DMS53 (cell line): ENCODE measurements at regions not wholly inside any gene's neighbourhood (a gene's known extent, or its start where the extent isn't known, plus 50 kb on each side); places are given as distances from the start of the nearest gene placed in this dataset.
A peak's percentile ranks its signal among the peaks of the same experiment; 100 is the strongest.
"Not testable (repeated sequence)": the region's sequence is repeated elsewhere in the genome, so short reads cannot be mapped to it uniquely, and the experiment has no call there.

Experiments used
- DNase-seq: peaks from one replicate; lab custom pipeline; 2025; lab: John Stamatoyannopoulos, UW

DNA sequence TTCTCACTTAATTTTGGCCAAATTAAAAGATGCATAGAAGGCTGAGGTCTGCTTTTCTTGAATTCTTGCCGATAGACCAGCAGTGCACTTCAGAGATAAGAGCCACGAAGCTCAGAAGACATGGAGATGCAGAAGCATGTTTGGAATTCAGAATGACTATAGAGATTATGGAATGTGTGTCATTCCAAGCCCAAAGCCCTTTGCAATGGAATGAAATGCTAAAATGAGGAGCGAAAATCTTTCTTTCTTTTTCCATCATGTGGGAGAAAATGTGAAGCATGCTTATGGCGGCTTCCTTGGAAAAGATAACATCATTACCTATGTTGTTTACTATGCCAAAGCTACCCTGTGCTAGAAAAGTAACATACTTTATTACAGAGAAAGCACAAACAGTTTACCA lies 257.0 kb upstream of the RNF32 start:
- DNase-seq: no peak

- peak; percentile 61 for DNase-seq
Observed at GRCh38 chr7:156380261-156380660, 260.3 kb upstream of the RNF32 start.

- DNase-seq: peak; percentile 25
Observed at GRCh38 chr7:156379324-156380070, 261.1 kb upstream of the RNF32 start.

- DNase-seq: no peak
Observed at GRCh38 chr7:156378806-156379205, 261.8 kb upstream of the RNF32 start.

- DNase-seq: no peak
Observed at GRCh38 chr7:156376317-156376716, 264.3 kb upstream of the RNF32 start.

- DNase-seq: no peak
Observed at GRCh38 chr7:156374335-156374734, 266.2 kb upstream of the RNF32 start.

DNA sequence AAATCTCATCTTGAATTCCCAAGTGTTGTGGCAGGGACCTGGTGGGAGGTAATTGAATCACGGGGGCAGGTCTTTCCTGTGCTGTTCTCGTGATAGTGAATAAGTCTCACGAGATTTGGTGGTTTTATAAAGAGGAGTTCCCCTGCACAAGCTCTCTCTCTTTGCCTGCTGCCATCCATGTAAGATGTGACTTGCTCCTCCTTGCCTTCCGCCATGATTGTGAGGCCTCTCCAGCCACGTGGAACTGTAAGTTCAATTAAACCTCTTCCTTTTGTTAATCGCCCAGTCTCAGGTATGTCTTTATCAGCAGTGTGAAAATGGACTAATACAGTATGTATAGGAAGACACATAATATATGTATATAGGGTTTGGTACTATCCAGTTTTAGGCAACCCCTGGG lies 270.6 kb upstream of the RNF32 start:
- DNase-seq: not testable (repeated sequence)

- no peak for DNase-seq
Observed at GRCh38 chr7:156368053-156368843, 272.3 kb upstream of the RNF32 start.

DNA sequence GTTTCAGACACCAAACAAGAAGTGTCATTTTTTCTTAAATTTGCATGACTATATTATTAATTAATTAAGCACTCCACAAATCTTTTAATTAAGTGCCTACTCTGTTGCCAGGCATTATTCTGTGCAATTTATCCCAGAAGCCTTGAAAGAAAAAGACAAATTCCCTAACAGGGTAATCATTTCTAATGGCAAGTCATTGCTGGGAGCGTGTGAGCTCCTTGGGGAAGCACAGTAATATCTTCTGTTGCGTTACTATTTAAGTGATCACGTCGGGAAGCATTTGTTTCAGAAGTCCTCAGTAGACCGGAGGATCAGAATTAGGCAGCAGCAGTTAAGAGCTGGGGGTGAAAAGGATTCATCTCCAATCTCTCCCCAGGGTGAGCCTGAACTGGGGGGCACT lies 276.8 kb upstream of the RNF32 start:
- no peak for DNase-seq

- DNase-seq: no peak
Observed at GRCh38 chr7:156360835-156361234, 279.7 kb upstream of the RNF32 start.

GRCh38 chr7:156356551-156356950 lies 284.0 kb upstream of the RNF32 start:
- no peak for DNase-seq

- DNase-seq: no peak
Observed at GRCh38 chr7:156353352-156353751, 287.2 kb upstream of the RNF32 start.

GRCh38 chr7:156347703-156348248 lies 292.8 kb upstream of the RNF32 start:
- DNase-seq: not testable (repeated sequence)

- DNase-seq: no peak
Observed at GRCh38 chr7:156347132-156347531, 293.4 kb upstream of the RNF32 start.

GRCh38 chr7:156344595-156344994 lies 296.0 kb upstream of the RNF32 start:
- no peak for DNase-seq

DNA sequence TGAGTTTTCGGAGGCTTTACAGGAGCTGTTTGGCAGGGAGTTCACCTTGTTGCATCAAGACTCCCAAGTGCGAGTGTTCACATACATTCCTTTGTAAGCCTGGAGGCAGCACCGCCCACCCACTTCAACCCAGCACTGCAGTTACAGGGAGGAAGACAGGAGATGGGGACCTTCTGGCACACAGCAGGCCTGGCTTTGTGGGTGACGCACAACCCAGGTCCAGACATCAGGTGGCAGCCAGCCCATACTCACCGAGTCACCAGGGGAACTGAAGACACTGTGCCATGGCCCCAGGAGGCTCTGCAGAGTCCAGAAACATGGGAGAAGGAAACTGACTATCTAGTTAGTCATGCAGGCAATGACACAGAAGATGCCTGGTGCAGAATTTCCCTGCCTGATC lies 305.9 kb upstream of the RNF32 start:
- DNase-seq: no peak

DNA sequence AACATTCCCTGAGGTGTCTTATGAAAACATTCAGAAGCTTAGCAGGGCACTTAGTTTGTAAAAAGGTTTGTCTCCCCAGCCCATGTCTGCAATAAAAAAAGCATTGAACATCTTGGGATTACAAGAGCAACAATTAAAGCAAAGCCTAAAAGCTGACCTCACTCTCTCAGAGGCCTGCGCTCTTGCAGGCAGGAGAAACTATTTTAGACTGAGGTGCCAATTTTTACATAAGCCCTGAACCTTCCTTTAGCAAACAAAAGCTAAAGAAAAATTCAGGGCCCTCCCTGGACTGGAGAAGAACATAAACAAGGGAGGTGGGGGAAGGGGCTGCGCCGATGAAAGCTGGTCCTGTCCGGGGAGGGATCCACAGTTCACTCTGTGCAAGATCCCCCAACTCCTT lies 312.7 kb upstream of the RNF32 start:
- DNase-seq: no peak

DNA sequence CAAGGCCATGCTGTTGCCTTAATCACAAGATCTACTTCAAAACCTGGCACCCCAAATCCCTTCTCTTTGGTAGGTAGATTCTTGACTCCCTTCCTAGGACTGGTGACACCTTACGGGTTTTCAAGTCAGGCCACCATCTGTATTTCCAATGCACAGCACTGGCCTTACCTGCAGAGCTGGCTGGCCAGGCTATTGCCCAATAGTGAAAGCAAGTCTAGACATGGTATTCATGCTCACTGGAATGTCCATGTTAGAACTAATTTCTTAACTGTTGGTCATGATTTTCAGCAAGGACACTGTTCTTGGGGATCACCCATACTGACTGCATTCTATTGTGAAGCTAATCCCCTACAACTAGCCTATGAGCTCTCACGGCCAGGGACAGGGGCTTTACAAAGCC lies 313.1 kb upstream of the RNF32 start:
- no peak for DNase-seq

DNA sequence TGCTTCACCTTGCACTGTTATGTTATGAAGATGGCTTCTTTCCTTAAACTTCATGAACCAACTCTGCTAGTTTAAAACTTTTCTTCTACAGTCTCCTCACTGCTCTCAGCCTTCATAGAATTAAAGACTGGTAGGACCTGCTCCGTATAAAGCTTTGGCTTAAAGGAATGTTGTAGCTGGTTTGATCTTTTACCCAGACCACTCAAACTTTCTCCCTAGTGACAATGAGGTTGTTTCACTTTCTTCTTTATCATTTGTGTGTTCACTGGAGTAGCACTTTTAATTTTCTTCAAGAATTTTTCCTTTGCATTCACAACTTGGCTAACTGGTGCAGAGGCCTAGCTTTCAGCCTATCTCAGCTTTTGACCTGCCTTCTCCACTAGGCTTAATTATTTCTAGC lies 316.4 kb upstream of the RNF32 start:
- DNase-seq: no peak

DNA sequence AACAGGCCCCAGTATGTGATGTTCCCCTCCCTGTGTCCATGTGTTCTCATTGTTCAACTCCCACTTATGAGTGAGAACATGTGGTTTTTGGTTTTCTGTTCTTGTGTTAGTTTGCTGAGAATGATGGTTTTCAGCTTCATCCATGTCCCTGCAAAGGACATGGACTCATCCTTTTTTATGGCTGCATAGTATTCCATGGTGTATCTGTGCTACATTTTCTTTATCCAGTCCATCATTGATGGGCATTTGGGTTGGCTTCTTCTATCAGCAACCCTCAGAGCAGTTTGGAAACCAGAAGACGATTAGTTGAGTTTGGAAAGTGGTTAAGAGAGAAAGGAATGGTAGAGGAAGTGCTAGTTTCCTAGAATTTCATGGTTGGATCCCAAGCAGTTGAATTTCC lies 319.1 kb upstream of the RNF32 start:
- DNase-seq: not testable (repeated sequence)

GRCh38 chr7:156318926-156319325 lies 321.6 kb upstream of the RNF32 start:
- DNase-seq: peak; percentile 30

DNA sequence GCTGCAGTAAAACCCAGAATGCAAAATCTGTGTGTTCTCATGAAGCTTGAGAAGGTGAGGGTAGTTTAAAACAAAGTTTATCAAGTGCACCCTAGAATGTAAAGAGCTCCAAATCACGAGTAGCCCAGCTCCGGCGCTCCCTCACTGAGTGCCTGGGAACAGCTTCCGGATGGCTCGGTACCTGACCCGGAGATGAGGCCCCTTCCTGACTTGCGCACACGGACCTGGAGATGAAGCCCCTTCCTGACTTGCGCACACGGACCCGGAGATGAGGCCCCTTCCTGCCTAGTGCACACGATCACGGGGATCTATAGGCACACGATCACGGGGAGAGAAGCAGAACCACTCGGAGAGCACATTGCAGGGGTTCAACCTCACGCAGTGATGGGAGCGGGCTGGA lies 322.1 kb upstream of the RNF32 start:
- peak; percentile 23 for DNase-seq

- no peak for DNase-seq
Observed at GRCh38 chr7:156309016-156309620, 331.5 kb upstream of the RNF32 start.
